IMR-90 (cell line): ENCODE measurements at regions not wholly inside any gene's neighbourhood (a gene's known extent, or its start where the extent isn't known, plus 50 kb on each side); places are given as distances from the start of the nearest gene placed in this dataset.

Experiments
- ATAC-seq: fragments of 200-7000 bp; cut with Tn5 transposase; 2 replicates; pipeline ENCODE4 v1.9.1; 2020; ENCODE audit warnings: low read depth, mild to moderate bottlenecking, moderate library complexity
- BruUV-seq: library from RNA; stranded (reverse); fragments of 400-500 nt; replicated peaks from 2 replicates; lab custom pipeline; 2021; lab: Mats Ljungman, UMichigan
- CTCF ChIA-PET: fragments of 300-600 bp; formaldehyde crosslinking; extraction: SDS; loops from one replicate; lab custom pipeline; 2021; ENCODE audit warnings: antibody characterized with exemption; lab: Yijun Ruan, JAX
- POLR2A ChIA-PET: fragments of 300-600 bp; sonication (Branson Sonifier 250); formaldehyde crosslinking; loops from one replicate; lab custom pipeline; 2022; ENCODE audit warnings: antibody characterized with exemption; ENCODE audit not compliant: unreplicated experiment; lab: Charles Lee
- DNase-seq: peaks from one replicate; pipeline ENCODE4 v3.0.0; 2013
- H2AFZ ChIP-seq: replicated peaks from 2 replicates; pipeline ENCODE3; 2013; ENCODE audit warnings: low read length, mild to moderate bottlenecking; ENCODE audit not compliant: poor library complexity
- H2AK5ac ChIP-seq: 2 replicates; pipeline ENCODE4 v1.6.1; 2013; ENCODE audit warnings: low read depth, low read length, inconsistent platforms
- H2AK9ac ChIP-seq: replicated peaks from 2 replicates; pipeline ENCODE3; 2013; ENCODE audit warnings: mild to moderate bottlenecking, low read depth, low read length, moderate library complexity; ENCODE audit not compliant: poor library complexity
- H2BK120ac ChIP-seq: 2 replicates; pipeline ENCODE4 v1.6.1; 2013; ENCODE audit warnings: low read depth, low read length, inconsistent platforms
- H2BK15ac ChIP-seq: 3 replicates; pipeline ENCODE4 v1.6.1; 2013; ENCODE audit warnings: low read depth, low read length, inconsistent platforms
- H2BK20ac ChIP-seq: 2 replicates; pipeline ENCODE4 v1.6.1; 2013; ENCODE audit warnings: low read depth, mild to moderate bottlenecking, inconsistent platforms, low read length, moderate library complexity
- H2BK5ac ChIP-seq: 2 replicates; pipeline ENCODE4 v1.6.1; 2013; ENCODE audit warnings: mild to moderate bottlenecking, low read depth, low read length, inconsistent platforms; ENCODE audit not compliant: poor library complexity, severe bottlenecking
- H3K14ac ChIP-seq: replicated peaks from 2 replicates; pipeline ENCODE4 v1.6.1; 2013; ENCODE audit warnings: low read depth, low read length, inconsistent platforms
- H3K18ac ChIP-seq: 2 replicates; pipeline ENCODE4 v1.6.1; 2013; ENCODE audit warnings: low read depth, low read length, control low read depth
- H3K23ac ChIP-seq: 2 replicates; pipeline ENCODE4 v1.6.1; 2013; ENCODE audit warnings: low read depth, low read length, inconsistent platforms
- H3K27ac ChIP-seq: 2 replicates; pipeline ENCODE4 v1.5.1; 2013; ENCODE audit warnings: mild to moderate bottlenecking, control low read depth, low read length; ENCODE audit not compliant: insufficient read depth
- H3K27me3 ChIP-seq: 2 replicates; pipeline ENCODE4 v1.6.1; 2013; ENCODE audit warnings: low read length; ENCODE audit not compliant: control insufficient read depth, insufficient read depth
- H3K36me3 ChIP-seq: 2 replicates; pipeline ENCODE4 v1.6.1; 2013; ENCODE audit warnings: low read length, mixed read lengths; ENCODE audit not compliant: control insufficient read depth, insufficient read depth
- H3K4ac ChIP-seq: 2 replicates; pipeline ENCODE4 v1.6.1; 2013; ENCODE audit warnings: low read depth, low read length, inconsistent platforms
- H3K4me1 ChIP-seq: 2 replicates; pipeline ENCODE4 v1.6.1; 2013; ENCODE audit warnings: low read length, mixed read lengths; ENCODE audit not compliant: control insufficient read depth, insufficient read depth
- H3K4me2 ChIP-seq: 2 replicates; pipeline ENCODE4 v1.6.1; 2013; ENCODE audit warnings: low read depth, mild to moderate bottlenecking, control low read depth, low read length, moderate library complexity
- H3K4me3 ChIP-seq: 2 replicates; pipeline ENCODE4 v1.5.1; 2013; ENCODE audit warnings: low read depth, mild to moderate bottlenecking, control low read depth, low read length, moderate library complexity; ENCODE audit not compliant: insufficient read depth
- H3K56ac ChIP-seq: 2 replicates; pipeline ENCODE4 v1.6.1; 2013; ENCODE audit warnings: low read length, inconsistent platforms; ENCODE audit not compliant: insufficient read depth; ENCODE audit errors: extremely low read depth
- H3K79me1 ChIP-seq, 2 experiments: 2 replicates each; pipeline ENCODE4 v1.6.1; 2013; ENCODE audit warnings: low read length in 2 of 2, inconsistent platforms in 1 of 2, low read depth in 1 of 2
- H3K9ac ChIP-seq: 2 replicates; pipeline ENCODE4 v1.6.1; 2013; ENCODE audit warnings: low read depth, low read length, control low read depth
- H3K9me1 ChIP-seq: 2 replicates; pipeline ENCODE4 v1.6.1; 2013; ENCODE audit warnings: low read length, inconsistent platforms; ENCODE audit not compliant: insufficient read depth
- H3K9me3 ChIP-seq: 2 replicates; pipeline ENCODE4 v1.6.1; 2013; ENCODE audit warnings: low read length; ENCODE audit not compliant: control insufficient read depth, insufficient read depth
- H4K20me1 ChIP-seq: 2 replicates; pipeline ENCODE4 v1.6.1; 2013; ENCODE audit warnings: low read length, inconsistent platforms; ENCODE audit not compliant: insufficient read depth
- H4K5ac ChIP-seq: 2 replicates; pipeline ENCODE4 v1.6.1; 2013; ENCODE audit warnings: mild to moderate bottlenecking, low read depth, low read length, control low read depth
- H4K8ac ChIP-seq, 2 experiments: 2 replicates each; pipeline ENCODE4 v1.6.1; 2013; ENCODE audit warnings: low read depth in 2 of 2, low read length in 2 of 2, control low read depth in 1 of 2, inconsistent platforms in 1 of 2
- H4K91ac ChIP-seq: 2 replicates; pipeline ENCODE4 v1.6.1; 2013; ENCODE audit warnings: low read depth, low read length, inconsistent platforms; ENCODE audit not compliant: insufficient read depth
- CHD1 ChIP-seq: IDR thresholded peaks from 2 replicates; pipeline ENCODE4 v1.6.1; 2012; ENCODE audit warnings: low read depth, low read length, improper control_type of control experiment
- MAZ ChIP-seq: IDR thresholded peaks from 2 replicates; pipeline ENCODE4 v1.6.1; 2012; ENCODE audit warnings: low read depth, mild to moderate bottlenecking, low read length, improper control_type of control experiment, moderate library complexity, borderline replicate concordance
- POLR2A ChIP-seq: IDR thresholded peaks from 2 replicates; pipeline ENCODE4 v1.6.1; 2012; ENCODE audit warnings: mild to moderate bottlenecking, low read depth, low read length
- dilution Hi-C: fragments of 300-500 bp; cut with HindIII; formaldehyde crosslinking; loops from one replicate; pipeline ENCODE4 v1.14.3; 2018; ENCODE audit warnings: low sequenced_read_pairs; ENCODE audit not compliant: unreplicated experiment
- in situ Hi-C: fragments of 300-500 bp; cut with MboI; formaldehyde crosslinking; loops from 3 replicates; pipeline ENCODE4 v1.14.3; 2019; ENCODE audit warnings: low sequenced_read_pairs, inconsistent platforms, mixed read lengths
- intact Hi-C: fragments of 100-400 bp; cut with micrococcal nuclease; formaldehyde crosslinking; loops from 2 replicates; pipeline ENCODE4 v1.10.0; 2022

DNA sequence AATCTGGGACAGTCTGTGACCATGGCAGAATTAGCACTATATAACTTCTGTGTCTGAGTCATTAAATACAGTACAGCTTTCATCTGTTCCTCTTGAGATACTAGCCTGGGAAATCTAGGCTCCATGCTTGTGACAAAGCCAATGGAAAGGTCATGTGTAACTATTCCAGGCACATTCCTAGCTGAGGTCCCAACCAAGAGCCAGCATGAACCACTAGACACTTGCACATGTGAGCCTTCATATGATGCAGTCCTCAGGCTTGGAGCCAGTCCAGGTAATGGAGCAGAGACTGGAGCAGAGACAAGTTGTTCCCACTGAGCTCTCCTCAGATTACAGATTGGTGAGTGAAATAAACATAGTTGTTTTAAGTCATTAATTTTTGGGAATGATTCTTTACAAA is 412.4 kb upstream of the ZNF462 start:
- no TSS peak for BruUV-seq
- no peak overlapping the region for H4K5ac ChIP-seq
- H3K27me3 ChIP-seq, result no peaks in the 10 kb centered on the region
- no peak overlapping the region for H3K56ac ChIP-seq
- CTCF ChIA-PET, result no interaction called here
- no peak overlapping the region for H2BK120ac ChIP-seq
- no peak overlapping the region for H3K4me2 ChIP-seq
- H4K91ac ChIP-seq, result no peak overlapping the region
- no peak for TF ChIP-seq MAZ
- no peak for TF ChIP-seq CHD1
- no peak for TF ChIP-seq POLR2A
- no peaks in the 10 kb centered on the region for H3K79me1 ChIP-seq
- DNase-seq (no peak), ATAC-seq (no peak)
- no peak overlapping the region for H3K18ac ChIP-seq
- no peak overlapping the region for H3K4me3 ChIP-seq
- in situ Hi-C loops, result no loop called here
- H2BK5ac ChIP-seq, result no peak overlapping the region
- H3K9me1 ChIP-seq, result no peaks in the 10 kb centered on the region
- H3K27ac ChIP-seq, result no peak overlapping the region
- intact Hi-C loops, result no loop called here
- H2AK5ac ChIP-seq, result no peak overlapping the region
- H2BK15ac ChIP-seq, result no peak overlapping the region
- no peak overlapping the region for H3K23ac ChIP-seq
- H3K4me1 ChIP-seq, result no peaks in the 10 kb centered on the region
- H3K36me3 ChIP-seq, result no peaks in the 10 kb centered on the region
- no peaks in the 10 kb centered on the region for H4K20me1 ChIP-seq
- no peak overlapping the region for H2AK9ac ChIP-seq
- no peak overlapping the region for H3K4ac ChIP-seq
- H3K9me3 ChIP-seq, result peaks cover 2% of the 10 kb centered on the region; the same call in 1 of the 2 replicates
- no peak overlapping the region for H3K14ac ChIP-seq
- POLR2A ChIA-PET, result no interaction called here
- no peak overlapping the region for H2AFZ ChIP-seq
- dilution Hi-C loops, result no loop called here
- no peak overlapping the region for H2BK20ac ChIP-seq
- H4K8ac ChIP-seq, result no peak overlapping the region
- no peak overlapping the region for H3K9ac ChIP-seq
